ENCODE measurements at regions not wholly inside any gene's neighbourhood (a gene's known extent, or its start where the extent isn't known, plus 50 kb on each side); places are given as distances from the start of the nearest gene placed in this dataset.

- no peak for TF ChIP-seq CTCF (IDR thresholded peaks at IDR 0.05)
- TF ChIP-seq EZH2phosphoT487 (IDR thresholded peaks at IDR 0.05) = no peak
Observed at GRCh38 chr9:29339387-29339786, 1766.1 kb upstream of the C9orf72 start.

Data from neural progenitor cell (in vitro differentiated cells).